Nephron progenitor cell (in vitro differentiated cells): ENCODE measurements at regions not wholly inside any gene's neighbourhood (a gene's known extent, or its start where the extent isn't known, plus 50 kb on each side); places are given as distances from the start of the nearest gene placed in this dataset.

Experiments used
- DNase-seq: peaks from one replicate; pipeline ENCODE4 v3.0.0; 2021
- H3K27ac Mint-ChIP-seq: 2 replicates; pipeline ENCODE4 v1.8.0; 2021; ENCODE audit warnings: mild to moderate bottlenecking, moderate library complexity, mixed read lengths
- H3K27me3 Mint-ChIP-seq: 2 replicates; pipeline ENCODE4 v1.8.0; 2021; ENCODE audit warnings: mild to moderate bottlenecking, low read depth, mixed read lengths; ENCODE audit not compliant: poor library complexity
- H3K36me3 Mint-ChIP-seq: 2 replicates; pipeline ENCODE4 v1.8.0; 2021; ENCODE audit warnings: low read depth, mixed read lengths
- H3K4me1 Mint-ChIP-seq: 2 replicates; pipeline ENCODE4 v1.8.0; 2021; ENCODE audit warnings: mixed read lengths
- H3K4me3 Mint-ChIP-seq: 2 replicates; pipeline ENCODE4 v1.8.0; 2021; ENCODE audit warnings: mild to moderate bottlenecking, moderate library complexity, mixed read lengths
- H3K9me3 Mint-ChIP-seq: 2 replicates; pipeline ENCODE4 v1.8.0; 2021; ENCODE audit warnings: mild to moderate bottlenecking, moderate library complexity, mixed read lengths
- TF ChIP-seq, protein P1 (sequence below): fragments of 200-600 bp; sonication (generic); IDR thresholded peaks from 2 replicates; pipeline ENCODE4 v1.5.0; 2021; ENCODE audit warnings: antibody characterized with exemption

DNA sequence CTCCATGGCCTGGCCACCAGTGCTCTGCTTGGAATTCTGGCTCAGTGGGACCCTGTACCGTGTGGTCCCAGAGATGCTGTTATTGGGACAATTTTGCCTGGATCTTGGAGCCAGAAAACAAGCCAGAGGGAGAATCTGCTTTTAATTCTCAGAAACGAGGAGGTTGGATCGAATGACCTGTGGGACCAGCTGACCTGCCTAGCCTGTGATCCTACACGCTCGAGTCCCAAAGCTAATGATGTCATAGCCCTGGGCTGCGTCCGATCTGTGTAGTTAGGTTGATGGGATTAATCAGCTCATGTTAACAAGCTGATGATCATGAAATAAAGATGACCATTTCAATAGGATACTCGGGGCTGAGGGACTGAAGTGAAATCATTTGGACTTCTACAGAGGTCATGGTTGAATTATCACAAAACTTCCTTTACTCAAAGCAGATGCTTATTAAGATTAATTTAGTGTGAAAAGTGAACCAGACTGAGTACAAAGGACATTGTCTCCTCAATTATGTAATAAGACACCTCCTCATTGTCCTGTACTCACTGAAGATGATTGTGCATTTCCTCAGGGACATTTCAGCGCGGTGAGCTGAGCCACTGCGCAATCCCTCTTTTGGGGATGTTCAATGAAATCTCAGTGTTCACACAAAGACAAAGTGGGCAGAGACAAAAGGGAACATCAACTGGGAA is 51.9 kb upstream of the STX18 start:
- peaks cover 50% of the 10 kb centered on the region for H3K36me3 Mint-ChIP-seq
- peaks cover 40% of the 10 kb centered on the region for H3K9me3 Mint-ChIP-seq
- peaks cover 29% of the 10 kb centered on the region for H3K4me1 Mint-ChIP-seq
- no peak overlapping the region for H3K4me3 Mint-ChIP-seq
- no peak overlapping the region for H3K27ac Mint-ChIP-seq
- H3K27me3 Mint-ChIP-seq = no peaks in the 10 kb centered on the region
- DNase-seq = no peak
- TF ChIP-seq, protein P1, sequence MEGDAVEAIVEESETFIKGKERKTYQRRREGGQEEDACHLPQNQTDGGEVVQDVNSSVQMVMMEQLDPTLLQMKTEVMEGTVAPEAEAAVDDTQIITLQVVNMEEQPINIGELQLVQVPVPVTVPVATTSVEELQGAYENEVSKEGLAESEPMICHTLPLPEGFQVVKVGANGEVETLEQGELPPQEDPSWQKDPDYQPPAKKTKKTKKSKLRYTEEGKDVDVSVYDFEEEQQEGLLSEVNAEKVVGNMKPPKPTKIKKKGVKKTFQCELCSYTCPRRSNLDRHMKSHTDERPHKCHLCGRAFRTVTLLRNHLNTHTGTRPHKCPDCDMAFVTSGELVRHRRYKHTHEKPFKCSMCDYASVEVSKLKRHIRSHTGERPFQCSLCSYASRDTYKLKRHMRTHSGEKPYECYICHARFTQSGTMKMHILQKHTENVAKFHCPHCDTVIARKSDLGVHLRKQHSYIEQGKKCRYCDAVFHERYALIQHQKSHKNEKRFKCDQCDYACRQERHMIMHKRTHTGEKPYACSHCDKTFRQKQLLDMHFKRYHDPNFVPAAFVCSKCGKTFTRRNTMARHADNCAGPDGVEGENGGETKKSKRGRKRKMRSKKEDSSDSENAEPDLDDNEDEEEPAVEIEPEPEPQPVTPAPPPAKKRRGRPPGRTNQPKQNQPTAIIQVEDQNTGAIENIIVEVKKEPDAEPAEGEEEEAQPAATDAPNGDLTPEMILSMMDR = no peak

DNA sequence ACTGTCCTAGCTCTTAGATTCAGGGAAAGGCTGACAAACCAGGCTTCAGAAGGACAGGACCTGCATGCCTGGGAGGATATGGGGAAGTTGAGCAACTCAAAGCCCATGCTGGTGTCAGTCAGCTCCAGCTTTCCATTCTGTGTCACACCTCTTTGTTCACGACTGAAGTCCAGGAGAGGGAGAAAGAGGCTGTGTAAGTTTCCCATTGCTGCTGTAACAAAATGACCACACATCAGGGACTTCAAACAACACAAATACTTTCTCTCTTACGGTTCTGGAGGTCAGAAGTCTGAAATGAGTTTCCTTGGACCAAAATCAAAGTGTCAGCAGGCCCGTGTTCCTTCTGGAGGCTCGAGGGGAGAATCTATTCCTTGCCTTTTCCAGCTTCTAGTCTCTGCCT is 50.6 kb upstream of the STX18 start:
- Mint-ChIP-seq H3K36me3 (peaks cover 51% of the 10 kb centered on the region), H3K4me3 (no peak overlapping the region), H3K27me3 (no peaks in the 10 kb centered on the region), H3K9me3 (peaks cover 40% of the 10 kb centered on the region), H3K27ac (no peak overlapping the region), H3K4me1 (peaks cover 22% of the 10 kb centered on the region)
- DNase-seq = no peak
- TF ChIP-seq, protein P1 = no peak
